ENCODE measurements at regions not wholly inside any gene's neighbourhood (a gene's known extent, or its start where the extent isn't known, plus 50 kb on each side); places are given as distances from the start of the nearest gene placed in this dataset.

- DNase-seq (ENCODE audit: insufficient read length, low spot score) (no peak), FAIRE-seq (no peak)
- TF ChIP-seq CTCF (IDR thresholded peaks at IDR 0.05; ENCODE audit: insufficient read depth, missing control alignments) = no peak
These were observed 1239.5 kb downstream of the SI start for GRCh38 chr3:163838769-163839168.

- no peak for TF ChIP-seq CTCF (IDR thresholded peaks at IDR 0.05; ENCODE audit: insufficient read depth, missing control alignments)
- DNase-seq (ENCODE audit: insufficient read length, low spot score) (no peak), FAIRE-seq (no peak)
These were observed 1245.7 kb downstream of the SI start for GRCh38 chr3:163832547-163832946.

- DNase-seq (ENCODE audit: insufficient read length, low spot score) = no peak
- TF ChIP-seq CTCF (IDR thresholded peaks at IDR 0.05; ENCODE audit: insufficient read depth, missing control alignments) = no peak
- peak; percentile 44 for FAIRE-seq
These were observed 1256.5 kb downstream of the SI start for GRCh38 chr3:163821841-163822240.

GRCh38 chr3:163817015-163817414 is 1261.3 kb downstream of the SI start:
- no peak for TF ChIP-seq CTCF (IDR thresholded peaks at IDR 0.05; ENCODE audit: insufficient read depth, missing control alignments)
- FAIRE-seq (no peak), DNase-seq (ENCODE audit: insufficient read length, low spot score) (no peak)

GRCh38 chr3:163813935-163814334 is 1264.4 kb downstream of the SI start:
- FAIRE-seq = no peak
- no peak for TF ChIP-seq CTCF (IDR thresholded peaks at IDR 0.05; ENCODE audit: insufficient read depth, missing control alignments)
- no peak for DNase-seq (ENCODE audit: insufficient read length, low spot score)

DNA sequence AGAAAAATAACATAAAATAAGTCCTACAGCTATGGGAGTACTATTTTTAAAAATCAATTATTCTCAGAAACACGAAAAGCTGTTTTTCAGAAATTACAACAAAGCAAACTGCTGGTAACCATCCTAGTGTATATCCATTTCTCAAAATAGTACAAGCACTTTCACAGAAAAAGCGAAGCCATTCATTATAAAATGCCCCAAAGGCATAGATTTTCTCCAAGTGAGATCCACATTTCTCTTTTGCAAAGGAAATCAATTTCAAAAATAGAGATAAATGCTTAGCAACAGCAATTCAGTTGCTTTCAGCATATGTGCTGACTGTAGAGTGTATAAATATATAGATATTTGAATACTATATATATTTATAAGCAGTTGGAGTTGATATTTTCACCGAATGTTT is 1266.3 kb downstream of the SI start:
- no peak for DNase-seq (ENCODE audit: insufficient read length, low spot score)
- no peak for TF ChIP-seq CTCF (IDR thresholded peaks at IDR 0.05; ENCODE audit: insufficient read depth, missing control alignments)
- no peak for FAIRE-seq

DNA sequence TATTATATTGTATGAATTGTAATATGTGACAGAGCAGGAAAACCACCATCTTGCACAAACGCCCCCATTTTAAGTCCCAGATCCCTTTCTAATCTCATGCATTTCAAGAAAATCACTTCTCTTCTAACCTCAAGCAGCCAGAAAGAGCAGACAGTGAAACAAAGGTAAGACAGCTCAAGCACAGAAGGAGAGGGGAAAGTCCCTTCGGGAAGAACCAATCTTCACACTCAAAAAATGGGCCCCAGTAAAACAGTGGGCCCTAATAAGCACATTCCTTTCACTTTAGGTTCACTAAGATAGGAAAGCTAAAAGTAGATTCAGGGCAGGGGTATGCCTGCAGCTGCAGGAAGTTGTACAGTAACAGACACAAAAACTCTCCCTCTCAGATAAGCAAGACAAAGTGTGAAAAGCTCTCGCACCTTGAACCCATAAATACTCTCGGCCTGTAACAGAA is 1268.7 kb downstream of the SI start:
- FAIRE-seq (no peak), DNase-seq (ENCODE audit: insufficient read length, low spot score) (no peak)
- no peak for TF ChIP-seq CTCF (IDR thresholded peaks at IDR 0.05; ENCODE audit: insufficient read depth, missing control alignments)
